Left renal cortex interstitium (tissue), 4 donors: ENCODE measurements at regions not wholly inside any gene's neighbourhood (a gene's known extent, or its start where the extent isn't known, plus 50 kb on each side); places are given as distances from the start of the nearest gene placed in this dataset.

Experiments used
- DNase-seq, 4 donors: peaks; one replicate each; pipeline ENCODE4 v3.0.0-alpha.2; 2013; ENCODE audit warnings: low read depth in 4 of 4, low spot score in 2 of 4, missing footprints in 1 of 4

DNA sequence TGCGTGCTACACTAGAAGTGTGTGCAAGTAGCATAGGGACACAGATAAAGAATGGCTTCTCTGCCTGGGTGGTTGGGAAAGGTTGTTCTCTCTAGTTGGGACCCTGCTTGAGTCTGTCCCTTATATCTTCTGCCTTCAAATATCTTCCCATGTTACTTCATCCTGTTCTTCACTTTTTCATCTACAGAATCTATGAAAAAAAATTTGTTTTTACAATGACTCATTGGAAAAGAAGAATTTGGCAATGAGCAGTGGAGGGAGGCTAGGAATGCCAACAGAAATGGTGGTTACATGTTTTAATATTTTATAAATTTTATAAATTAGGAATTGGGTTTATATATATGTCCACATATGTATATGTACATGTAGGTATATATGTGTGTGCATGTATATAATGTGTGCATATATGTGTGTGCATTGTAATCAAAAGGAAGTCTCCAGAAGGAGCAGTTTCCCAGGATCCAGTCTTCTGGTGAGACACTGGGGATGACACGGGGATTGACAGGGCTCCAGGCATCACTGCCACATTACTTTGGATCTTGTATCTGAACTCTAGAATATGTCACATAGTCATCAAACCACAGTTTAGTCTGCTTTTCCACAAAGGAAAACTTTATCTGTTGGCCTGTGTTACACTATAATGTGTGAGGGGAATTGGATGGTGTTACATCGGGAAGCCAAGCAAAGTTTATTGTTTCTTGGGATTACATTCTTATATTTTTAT lies 75.3 kb upstream of the RIPOR2 start:
- no peak for DNase-seq

- no peak for DNase-seq
Observed at GRCh38 chr6:25012657-25013056, 76.9 kb upstream of the RIPOR2 start.

- DNase-seq: no peak
Observed at GRCh38 chr6:25013246-25013645, 77.5 kb upstream of the RIPOR2 start.

DNA sequence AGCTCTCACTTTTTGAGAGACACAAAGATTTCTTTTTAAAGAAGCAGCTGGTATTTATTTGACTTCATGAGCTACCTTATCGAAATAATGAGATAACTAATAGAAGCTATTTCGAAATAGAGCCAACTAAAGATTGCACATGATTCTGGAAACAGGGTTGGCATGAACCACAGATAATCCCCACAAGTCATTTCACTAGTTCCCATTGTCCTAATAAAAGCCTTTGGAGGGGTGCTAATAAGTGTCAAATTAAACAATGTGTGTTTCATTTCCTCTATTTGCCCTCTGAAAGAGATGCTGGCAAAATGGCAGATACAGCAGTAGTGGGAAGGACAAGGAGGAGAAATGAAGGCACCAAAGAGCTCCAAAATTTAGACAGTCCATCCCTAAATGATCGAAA lies 78.6 kb upstream of the RIPOR2 start:
- DNase-seq: no peak

GRCh38 chr6:25014791-25015560 lies 79.2 kb upstream of the RIPOR2 start:
- DNase-seq: no peak

GRCh38 chr6:25016014-25016720 lies 80.4 kb upstream of the RIPOR2 start:
- DNase-seq: no peak

- no peak for DNase-seq
Observed at GRCh38 chr6:25017486-25017885, 81.7 kb upstream of the RIPOR2 start.

GRCh38 chr6:25017932-25018567 lies 82.3 kb upstream of the RIPOR2 start:
- DNase-seq: no peak

- DNase-seq: no peak
Observed at GRCh38 chr6:25018568-25018954, 82.8 kb upstream of the RIPOR2 start.

DNA sequence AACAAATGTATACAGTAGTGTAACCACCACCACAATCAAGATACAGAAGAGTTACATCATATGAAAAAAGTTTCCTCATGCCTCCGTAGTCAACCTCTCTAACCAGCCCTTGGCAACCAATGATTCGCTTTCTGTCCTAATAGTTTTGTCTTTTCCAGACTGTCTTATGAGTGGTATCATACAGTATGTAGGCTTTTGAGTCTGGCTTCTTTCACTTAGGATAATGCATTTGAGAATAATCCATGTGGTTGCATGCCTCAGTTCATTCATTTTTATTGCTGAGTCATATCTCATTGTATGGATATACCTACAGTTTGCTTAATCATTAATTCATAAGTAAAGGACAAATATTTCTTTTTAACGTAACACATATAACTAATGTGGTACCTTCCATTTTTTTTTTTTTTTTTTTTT lies 86.4 kb upstream of the RIPOR2 start:
- DNase-seq: no peak

DNA sequence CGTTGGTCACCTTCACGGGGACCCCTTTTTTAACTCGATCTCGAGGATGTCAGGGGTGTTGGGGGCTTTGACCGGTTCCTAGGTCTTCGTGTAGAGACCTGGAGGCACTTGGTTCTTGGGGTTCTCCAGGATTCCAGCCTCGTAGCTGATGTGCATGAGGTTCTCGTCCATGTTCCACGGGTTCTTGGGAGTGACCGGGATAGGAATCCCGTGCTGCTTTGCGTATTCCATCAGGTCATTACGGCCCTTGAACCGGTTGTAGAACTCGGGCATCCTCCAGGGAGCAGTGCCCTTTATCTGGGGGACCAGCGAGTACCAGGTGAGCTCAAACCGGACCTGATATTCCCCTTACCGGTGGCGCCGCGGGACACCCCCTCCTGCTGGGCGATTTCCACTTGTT lies 88.0 kb upstream of the RIPOR2 start:
- no peak for DNase-seq

DNA sequence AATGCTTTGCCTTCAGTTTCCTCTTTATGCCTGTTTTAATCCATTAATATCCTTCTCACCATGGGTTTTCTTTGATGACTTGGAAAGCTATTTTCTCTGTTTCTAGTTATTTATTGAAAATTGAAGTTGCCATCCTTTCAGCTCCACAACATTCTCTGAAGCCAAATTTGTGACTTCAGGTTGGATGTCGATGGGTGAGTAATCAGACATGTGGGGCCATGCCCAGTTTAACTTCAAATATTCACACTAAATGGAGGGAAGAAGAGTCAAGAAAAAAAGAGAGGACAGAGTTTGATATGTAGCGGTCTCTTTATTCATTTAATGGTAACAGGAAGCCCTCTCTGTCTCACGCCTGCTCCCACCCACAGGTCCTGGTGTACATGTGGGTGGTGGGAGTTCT lies 89.1 kb upstream of the RIPOR2 start:
- no peak for DNase-seq

DNA sequence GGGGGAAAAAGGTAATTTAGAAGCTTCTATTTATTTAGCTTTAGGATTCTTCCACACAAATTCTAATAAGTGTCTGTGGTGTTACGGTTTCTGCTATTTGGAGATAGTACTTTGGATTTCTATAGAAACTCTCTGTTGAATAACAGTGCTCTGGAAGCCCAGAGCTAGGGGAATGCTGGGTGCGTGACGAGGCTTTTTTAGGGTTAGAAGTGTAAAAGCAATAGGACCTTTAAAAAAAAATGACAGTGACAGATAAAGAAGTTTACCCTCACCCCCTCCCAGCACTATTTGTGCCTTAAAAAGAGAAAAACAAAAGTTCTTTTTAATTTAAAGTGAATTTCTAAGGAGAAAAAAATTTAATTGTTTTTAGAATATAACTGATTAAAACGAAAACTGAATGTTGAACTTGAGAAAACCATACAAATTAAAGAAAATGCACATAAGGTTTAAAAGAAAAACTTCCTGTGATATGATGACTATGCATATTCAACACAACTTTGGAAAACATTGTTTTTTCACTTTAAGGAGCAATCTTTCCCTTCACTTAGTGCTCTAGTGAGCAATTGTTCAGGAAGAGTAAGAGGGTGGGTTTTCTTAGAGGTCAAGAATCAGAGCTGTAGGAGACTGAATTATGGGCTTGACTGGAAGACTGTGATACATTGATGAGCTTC lies 89.6 kb upstream of the RIPOR2 start:
- DNase-seq: no peak

DNA sequence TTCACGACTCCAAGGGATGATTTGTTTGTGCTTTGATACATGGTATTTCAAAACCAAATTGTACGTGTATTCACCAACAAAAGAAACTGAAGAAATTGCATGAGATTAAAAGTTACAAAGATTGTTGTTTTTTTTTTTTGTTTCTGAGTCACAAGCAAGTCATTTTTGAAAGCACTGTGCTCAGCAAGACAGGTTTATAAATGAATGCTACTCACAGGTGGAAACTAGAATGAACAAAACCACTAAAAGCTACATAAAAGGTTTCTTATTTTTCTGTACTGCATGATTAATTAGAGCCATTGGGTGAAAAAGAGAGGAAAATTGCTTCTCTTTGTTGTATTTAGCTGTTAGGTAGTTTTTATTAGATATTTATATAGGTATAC lies 90.2 kb upstream of the RIPOR2 start:
- DNase-seq: no peak

DNA sequence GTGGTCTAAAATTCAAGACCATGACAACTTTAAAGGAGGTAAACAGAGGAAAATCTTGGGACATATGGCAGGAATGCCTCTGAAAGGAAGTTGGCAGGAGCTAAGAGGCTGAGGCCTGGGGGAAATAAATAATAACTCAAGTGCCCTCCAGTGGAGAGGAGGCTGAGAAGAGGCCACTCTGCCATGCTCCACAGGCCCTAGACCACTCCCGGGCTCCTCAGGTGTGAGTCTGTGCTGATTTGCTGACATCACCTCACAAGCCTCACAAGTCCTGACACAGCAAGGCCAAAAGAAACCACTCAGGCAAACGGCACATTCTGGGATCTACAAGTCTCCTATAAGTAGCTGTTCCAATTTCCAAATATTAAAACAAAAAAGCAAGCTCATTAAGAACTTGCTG lies 91.0 kb upstream of the RIPOR2 start:
- no peak for DNase-seq

DNA sequence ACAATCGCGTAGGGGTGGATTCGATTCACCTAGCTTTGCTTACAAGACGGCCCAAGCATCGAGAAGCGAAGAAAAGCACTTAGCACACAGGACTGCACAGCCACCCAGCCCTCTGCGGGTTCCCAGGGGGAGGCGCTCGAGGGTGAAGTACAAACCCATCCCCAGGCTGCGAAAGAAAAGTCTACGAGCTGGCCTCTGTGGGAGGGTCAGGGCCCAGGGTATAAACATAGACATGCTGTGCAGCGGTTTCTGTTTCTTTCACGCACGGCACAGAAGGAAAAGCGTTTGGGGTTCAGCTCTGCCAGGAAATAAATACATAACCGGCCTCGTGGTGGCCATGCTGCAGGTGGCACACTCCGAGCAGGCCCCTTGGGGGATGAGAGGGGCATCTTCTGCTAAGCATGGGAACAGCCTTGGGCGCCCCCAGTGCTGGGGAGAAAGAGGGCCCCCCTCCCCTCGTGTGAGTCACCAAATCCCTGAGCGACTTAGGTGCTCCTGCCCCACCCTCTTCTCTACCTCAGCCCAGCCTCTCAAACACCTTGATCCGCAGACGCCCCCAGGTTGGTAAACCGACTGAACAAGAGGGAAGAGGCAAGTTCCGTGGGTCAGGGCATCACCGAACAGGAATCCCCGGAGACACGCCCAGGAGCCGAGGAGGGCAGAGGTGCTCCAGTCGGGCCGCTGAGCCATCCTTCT lies 91.6 kb upstream of the RIPOR2 start:
- no peak for DNase-seq

DNA sequence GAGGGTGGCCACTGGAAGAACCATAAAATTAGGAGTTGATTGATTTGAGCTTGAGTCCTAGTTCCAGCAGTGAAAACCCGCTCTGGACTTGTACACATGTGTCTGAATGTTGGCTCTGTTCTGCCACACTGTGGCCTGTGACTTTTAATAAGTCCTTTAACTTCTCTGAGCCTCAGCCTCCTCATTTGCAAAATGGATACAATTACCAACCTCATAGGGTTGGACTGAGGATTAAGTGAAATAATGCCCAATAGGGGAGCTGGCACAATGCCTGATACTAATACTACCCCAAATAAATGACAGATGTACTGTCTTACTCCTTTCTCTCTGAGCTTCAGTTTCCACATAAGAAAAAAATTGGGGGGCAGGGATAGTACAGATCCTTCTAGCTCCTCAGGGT lies 92.6 kb upstream of the RIPOR2 start:
- no peak for DNase-seq

GRCh38 chr6:25032934-25033333 lies 97.2 kb upstream of the RIPOR2 start:
- no peak for DNase-seq

DNA sequence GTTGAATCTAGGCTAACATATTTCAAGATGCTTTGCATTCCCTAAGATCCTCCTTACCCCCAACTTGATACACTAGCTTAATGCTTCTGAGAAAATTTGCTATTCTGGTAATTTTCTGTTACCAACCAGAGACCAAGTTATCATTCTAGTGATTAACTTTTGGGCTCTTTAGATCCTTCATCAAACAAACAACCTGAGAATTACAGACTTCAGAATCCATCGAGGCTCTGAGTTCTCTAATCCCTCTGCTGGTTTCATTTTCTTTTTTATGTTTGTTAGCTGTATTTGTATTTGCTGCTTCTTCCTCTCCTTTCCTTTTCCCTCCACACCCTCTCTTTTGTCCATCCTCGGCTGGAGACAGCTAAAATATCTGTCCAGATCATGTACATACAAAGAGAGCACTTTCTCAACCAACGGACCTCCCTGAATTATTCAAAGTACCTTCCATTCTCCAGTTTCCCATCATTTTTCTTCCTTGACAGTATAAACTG lies 98.7 kb upstream of the RIPOR2 start:
- no peak for DNase-seq

- no peak for DNase-seq
Observed at GRCh38 chr6:25035174-25035511, 99.4 kb upstream of the RIPOR2 start.
